ENCODE measurements at regions not wholly inside any gene's neighbourhood (a gene's known extent, or its start where the extent isn't known, plus 50 kb on each side); places are given as distances from the start of the nearest gene placed in this dataset.

DNA sequence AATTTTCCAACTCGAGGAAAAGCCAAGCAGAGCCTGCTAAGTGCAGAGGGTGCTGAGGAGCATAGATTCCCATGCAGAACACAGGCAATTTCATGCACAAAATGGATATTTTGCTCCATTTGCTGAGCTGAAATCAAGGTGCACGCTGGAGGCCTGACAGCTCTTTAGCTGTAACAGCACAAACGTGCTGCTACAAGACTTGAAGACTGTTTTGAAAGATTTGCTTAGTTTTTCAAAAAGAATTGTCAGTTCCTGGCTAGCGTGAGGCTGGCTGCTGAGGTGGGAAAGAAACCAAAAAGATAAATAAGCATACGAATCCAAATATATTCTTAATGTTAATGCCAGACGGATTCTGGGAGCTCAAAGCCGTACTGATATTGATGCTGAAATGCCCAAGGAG is 309.0 kb upstream of the MAF start:
- H3K4me3 ChIP-seq (ENCODE audit: low read length), result no peak overlapping the region
- no peaks in the 10 kb centered on the region for H3K36me3 ChIP-seq (ENCODE audit: insufficient read depth, low read length)
- H3K9me3 ChIP-seq (replicated peaks; ENCODE audit: low read length), result no peaks in the 10 kb centered on the region
- H3K27me3 ChIP-seq (ENCODE audit: control insufficient read depth, insufficient read depth, low read length), result peaks cover 2% of the 10 kb centered on the region
- no peak overlapping the region for H3K4me2 ChIP-seq (ENCODE audit: low read length)
- H3K9ac ChIP-seq (ENCODE audit: low read depth, low read length), result no peak overlapping the region
- no peaks in the 10 kb centered on the region for H3K4me1 ChIP-seq (ENCODE audit: control insufficient read depth, insufficient read depth, low read length)

GRCh38 chr16:79903471-79903870 is 302.9 kb upstream of the MAF start:
- H3K27me3 ChIP-seq (ENCODE audit: control insufficient read depth, insufficient read depth, low read length), result peaks cover 7% of the 10 kb centered on the region
- H3K4me3 ChIP-seq (ENCODE audit: low read length), result no peak overlapping the region

GRCh38 chr16:79902351-79902750 is 301.8 kb upstream of the MAF start:
- no peaks in the 10 kb centered on the region for H3K9me3 ChIP-seq (replicated peaks; ENCODE audit: low read length)
- H3K27me3 ChIP-seq (ENCODE audit: control insufficient read depth, insufficient read depth, low read length), result peaks cover 7% of the 10 kb centered on the region
- H3K9ac ChIP-seq (ENCODE audit: low read depth, low read length), result no peak overlapping the region
- no peak overlapping the region for H3K4me2 ChIP-seq (ENCODE audit: low read length)
- H3K4me3 ChIP-seq (ENCODE audit: low read length), result no peak overlapping the region
- no peaks in the 10 kb centered on the region for H3K4me1 ChIP-seq (ENCODE audit: control insufficient read depth, insufficient read depth, low read length)
- no peaks in the 10 kb centered on the region for H3K36me3 ChIP-seq (ENCODE audit: insufficient read depth, low read length)

More at GRCh38 chr16:79903471-79903870, 302.9 kb upstream of the MAF start:
- Histone ChIP-seq H3K4me1 (ENCODE audit: control insufficient read depth, insufficient read depth, low read length) (no peaks in the 10 kb centered on the region), H3K9ac (ENCODE audit: low read depth, low read length) (no peak overlapping the region), H3K36me3 (ENCODE audit: insufficient read depth, low read length) (no peaks in the 10 kb centered on the region), H3K4me2 (ENCODE audit: low read length) (no peak overlapping the region), H3K9me3 (replicated peaks; ENCODE audit: low read length) (no peaks in the 10 kb centered on the region)

- H3K4me2 ChIP-seq (ENCODE audit: low read length), result no peak overlapping the region
- no peak overlapping the region for H3K9ac ChIP-seq (ENCODE audit: low read depth, low read length)
- H3K4me1 ChIP-seq (ENCODE audit: control insufficient read depth, insufficient read depth, low read length), result no peaks in the 10 kb centered on the region
- no peaks in the 10 kb centered on the region for H3K36me3 ChIP-seq (ENCODE audit: insufficient read depth, low read length)
- no peak overlapping the region for H3K4me3 ChIP-seq (ENCODE audit: low read length)
- peaks cover 7% of the 10 kb centered on the region for H3K27me3 ChIP-seq (ENCODE audit: control insufficient read depth, insufficient read depth, low read length)
- no peaks in the 10 kb centered on the region for H3K9me3 ChIP-seq (replicated peaks; ENCODE audit: low read length)
Measured at GRCh38 chr16:79901522-79901921, 301.0 kb upstream of the MAF start.

DNA sequence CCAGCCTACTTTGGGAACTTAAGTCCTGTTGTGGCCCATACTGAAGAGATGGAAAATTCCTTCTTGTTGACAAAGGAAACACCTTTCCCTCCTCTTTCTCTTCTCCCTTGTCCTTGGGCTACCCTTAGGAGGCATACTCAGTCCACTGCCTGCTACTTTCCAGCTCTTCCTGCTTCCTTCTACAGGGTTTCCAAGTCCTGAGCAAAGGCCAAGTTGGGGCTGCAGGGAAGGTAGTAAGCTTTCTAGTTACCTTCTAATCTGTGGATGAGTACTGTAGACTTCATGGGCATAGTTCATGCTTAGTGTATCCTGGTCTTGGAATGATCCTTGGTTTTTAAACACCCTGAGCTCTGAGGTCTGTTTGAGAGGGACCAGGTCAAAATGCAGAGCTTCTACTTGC is 299.2 kb upstream of the MAF start:
- Histone ChIP-seq H3K36me3 (ENCODE audit: insufficient read depth, low read length) (no peaks in the 10 kb centered on the region), H3K4me3 (ENCODE audit: low read length) (no peak overlapping the region), H3K4me1 (ENCODE audit: control insufficient read depth, insufficient read depth, low read length) (no peaks in the 10 kb centered on the region), H3K4me2 (ENCODE audit: low read length) (no peak overlapping the region), H3K9ac (ENCODE audit: low read depth, low read length) (no peak overlapping the region), H3K9me3 (replicated peaks; ENCODE audit: low read length) (no peaks in the 10 kb centered on the region), H3K27me3 (ENCODE audit: control insufficient read depth, insufficient read depth, low read length) (peaks cover 7% of the 10 kb centered on the region)

- H3K4me3 ChIP-seq (ENCODE audit: low read length), result no peak overlapping the region
- no peak overlapping the region for H3K4me2 ChIP-seq (ENCODE audit: low read length)
- H3K9ac ChIP-seq (ENCODE audit: low read depth, low read length), result no peak overlapping the region
- H3K27me3 ChIP-seq (ENCODE audit: control insufficient read depth, insufficient read depth, low read length), result peaks cover 7% of the 10 kb centered on the region
- H3K36me3 ChIP-seq (ENCODE audit: insufficient read depth, low read length), result no peaks in the 10 kb centered on the region
- H3K4me1 ChIP-seq (ENCODE audit: control insufficient read depth, insufficient read depth, low read length), result no peaks in the 10 kb centered on the region
- no peaks in the 10 kb centered on the region for H3K9me3 ChIP-seq (replicated peaks; ENCODE audit: low read length)
Measured at GRCh38 chr16:79899316-79899715, 298.8 kb upstream of the MAF start.

- Histone ChIP-seq H3K4me2 (ENCODE audit: low read length) (no peak overlapping the region), H3K9me3 (replicated peaks; ENCODE audit: low read length) (no peaks in the 10 kb centered on the region), H3K27me3 (ENCODE audit: control insufficient read depth, insufficient read depth, low read length) (peaks cover 7% of the 10 kb centered on the region), H3K36me3 (ENCODE audit: insufficient read depth, low read length) (no peaks in the 10 kb centered on the region), H3K4me1 (ENCODE audit: control insufficient read depth, insufficient read depth, low read length) (no peaks in the 10 kb centered on the region), H3K9ac (ENCODE audit: low read depth, low read length) (no peak overlapping the region), H3K4me3 (ENCODE audit: low read length) (no peak overlapping the region)
Measured at GRCh38 chr16:79898703-79899102, 298.2 kb upstream of the MAF start.

- Histone ChIP-seq H3K27me3 (ENCODE audit: control insufficient read depth, insufficient read depth, low read length) (peaks cover 10% of the 10 kb centered on the region), H3K9ac (ENCODE audit: low read depth, low read length) (no peak overlapping the region), H3K4me3 (ENCODE audit: low read length) (no peak overlapping the region), H3K36me3 (ENCODE audit: insufficient read depth, low read length) (no peaks in the 10 kb centered on the region), H3K9me3 (replicated peaks; ENCODE audit: low read length) (no peaks in the 10 kb centered on the region), H3K4me2 (ENCODE audit: low read length) (no peak overlapping the region), H3K4me1 (ENCODE audit: control insufficient read depth, insufficient read depth, low read length) (no peaks in the 10 kb centered on the region)
Measured at GRCh38 chr16:79897453-79898146, 297.1 kb upstream of the MAF start.

DNA sequence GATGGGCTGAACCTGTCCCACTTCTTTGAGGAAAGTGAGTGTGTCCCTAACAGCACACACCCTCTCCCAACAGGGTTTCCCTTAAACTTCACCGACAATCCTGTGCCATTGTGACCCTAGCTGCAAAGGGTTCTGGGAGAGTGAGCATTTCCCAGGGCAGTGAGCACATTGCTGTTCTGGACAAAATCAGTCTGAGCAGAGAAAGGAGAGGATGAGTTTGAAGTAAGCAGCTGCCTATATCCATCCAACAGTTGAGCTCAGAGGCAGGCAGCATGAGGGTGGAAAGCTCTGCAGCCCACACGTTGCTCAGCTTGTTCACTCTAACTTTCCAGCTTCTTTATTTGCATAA is 296.5 kb upstream of the MAF start:
- H3K4me2 ChIP-seq (ENCODE audit: low read length), result no peak overlapping the region
- H3K9me3 ChIP-seq (replicated peaks; ENCODE audit: low read length), result no peaks in the 10 kb centered on the region
- H3K9ac ChIP-seq (ENCODE audit: low read depth, low read length), result no peak overlapping the region
- H3K27me3 ChIP-seq (ENCODE audit: control insufficient read depth, insufficient read depth, low read length), result peaks cover 10% of the 10 kb centered on the region
- no peaks in the 10 kb centered on the region for H3K36me3 ChIP-seq (ENCODE audit: insufficient read depth, low read length)
- no peak overlapping the region for H3K4me3 ChIP-seq (ENCODE audit: low read length)
- H3K4me1 ChIP-seq (ENCODE audit: control insufficient read depth, insufficient read depth, low read length), result no peaks in the 10 kb centered on the region

DNA sequence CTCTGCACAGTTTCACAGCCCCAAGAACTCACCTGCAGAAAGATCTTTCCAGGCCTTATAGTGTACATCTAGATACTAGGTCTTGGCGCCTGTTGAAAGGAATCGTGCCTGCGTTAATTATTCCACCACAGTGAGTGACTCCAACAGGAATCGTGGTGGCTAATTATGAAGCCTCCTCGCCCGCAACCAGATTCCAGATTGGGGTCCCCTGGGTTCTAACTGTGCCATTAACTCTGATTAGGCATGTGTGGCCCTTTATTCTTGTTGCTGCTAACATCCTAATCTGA is 295.3 kb upstream of the MAF start:
- H3K4me2 ChIP-seq (ENCODE audit: low read length), result no peak overlapping the region
- H3K9me3 ChIP-seq (replicated peaks; ENCODE audit: low read length), result no peaks in the 10 kb centered on the region
- H3K4me1 ChIP-seq (ENCODE audit: control insufficient read depth, insufficient read depth, low read length), result no peaks in the 10 kb centered on the region
- H3K9ac ChIP-seq (ENCODE audit: low read depth, low read length), result no peak overlapping the region
- H3K27me3 ChIP-seq (ENCODE audit: control insufficient read depth, insufficient read depth, low read length), result peaks cover 10% of the 10 kb centered on the region
- no peak overlapping the region for H3K4me3 ChIP-seq (ENCODE audit: low read length)
- no peaks in the 10 kb centered on the region for H3K36me3 ChIP-seq (ENCODE audit: insufficient read depth, low read length)

GRCh38 chr16:79895053-79895916 is 294.7 kb upstream of the MAF start:
- no peaks in the 10 kb centered on the region for H3K4me1 ChIP-seq (ENCODE audit: control insufficient read depth, insufficient read depth, low read length)
- H3K36me3 ChIP-seq (ENCODE audit: insufficient read depth, low read length), result no peaks in the 10 kb centered on the region
- H3K4me3 ChIP-seq (ENCODE audit: low read length), result no peak overlapping the region
- no peak overlapping the region for H3K4me2 ChIP-seq (ENCODE audit: low read length)
- H3K9ac ChIP-seq (ENCODE audit: low read depth, low read length), result no peak overlapping the region
- H3K9me3 ChIP-seq (replicated peaks; ENCODE audit: low read length), result no peaks in the 10 kb centered on the region
- H3K27me3 ChIP-seq (ENCODE audit: control insufficient read depth, insufficient read depth, low read length), result peaks cover 10% of the 10 kb centered on the region

- Histone ChIP-seq H3K4me2 (ENCODE audit: low read length) (no peak overlapping the region), H3K9ac (ENCODE audit: low read depth, low read length) (no peak overlapping the region), H3K36me3 (ENCODE audit: insufficient read depth, low read length) (no peaks in the 10 kb centered on the region), H3K27me3 (ENCODE audit: control insufficient read depth, insufficient read depth, low read length) (peaks cover 3% of the 10 kb centered on the region), H3K9me3 (replicated peaks; ENCODE audit: low read length) (no peaks in the 10 kb centered on the region), H3K4me3 (ENCODE audit: low read length) (no peak overlapping the region), H3K4me1 (ENCODE audit: control insufficient read depth, insufficient read depth, low read length) (no peaks in the 10 kb centered on the region)
Measured at GRCh38 chr16:79893445-79893844, 292.9 kb upstream of the MAF start.
